ENCODE measurements at regions not wholly inside any gene's neighbourhood (a gene's known extent, or its start where the extent isn't known, plus 50 kb on each side); places are given as distances from the start of the nearest gene placed in this dataset.
A peak's percentile ranks its signal among the peaks of the same experiment; 100 is the strongest.
"Not testable (repeated sequence)": the region's sequence is repeated elsewhere in the genome, so short reads cannot be mapped to it uniquely, and the experiment has no call there.

DNA sequence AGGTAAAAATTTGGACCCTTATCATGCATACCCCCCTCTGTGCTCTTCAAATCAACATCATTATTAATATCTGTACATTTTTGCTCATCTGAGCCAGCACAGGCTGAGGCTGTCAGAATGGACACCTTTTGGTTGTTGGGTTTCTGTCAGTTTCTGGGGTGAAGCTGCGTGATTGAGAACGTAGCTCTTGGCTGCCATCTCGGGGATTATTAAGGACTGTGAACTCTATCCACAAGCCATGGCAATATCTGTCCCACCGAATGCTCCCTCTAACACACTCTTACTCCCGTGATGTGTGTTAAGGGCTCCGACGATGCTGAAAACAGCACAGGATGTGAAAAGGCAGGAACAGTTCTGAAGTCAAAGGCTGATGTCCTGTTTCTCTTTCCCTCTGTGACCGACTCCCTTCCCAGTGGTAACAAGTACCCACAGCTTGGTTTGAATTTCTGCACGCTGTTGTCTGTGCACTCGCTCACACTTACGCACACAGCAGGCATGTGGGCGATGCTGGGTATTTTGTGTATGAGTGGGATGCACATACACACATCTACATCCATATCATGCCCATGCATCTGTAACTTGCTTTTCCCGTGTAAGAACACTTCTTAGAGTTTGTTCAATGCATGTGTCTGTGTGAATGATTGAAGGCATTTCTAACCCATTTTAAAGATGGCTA, 405.6 kb downstream of the TMEM121 start:
- DNase-seq = no peak
- H3K4me3 Mint-ChIP-seq = no peak overlapping the region
- no peaks in the 10 kb centered on the region for H3K4me1 Mint-ChIP-seq
- no peak overlapping the region for H3K27ac Mint-ChIP-seq
- H3K36me3 Mint-ChIP-seq = peaks cover 2% of the 10 kb centered on the region
- peaks cover 4% of the 10 kb centered on the region for H3K9me3 Mint-ChIP-seq
- peaks cover 34% of the 10 kb centered on the region for H3K27me3 Mint-ChIP-seq

DNA sequence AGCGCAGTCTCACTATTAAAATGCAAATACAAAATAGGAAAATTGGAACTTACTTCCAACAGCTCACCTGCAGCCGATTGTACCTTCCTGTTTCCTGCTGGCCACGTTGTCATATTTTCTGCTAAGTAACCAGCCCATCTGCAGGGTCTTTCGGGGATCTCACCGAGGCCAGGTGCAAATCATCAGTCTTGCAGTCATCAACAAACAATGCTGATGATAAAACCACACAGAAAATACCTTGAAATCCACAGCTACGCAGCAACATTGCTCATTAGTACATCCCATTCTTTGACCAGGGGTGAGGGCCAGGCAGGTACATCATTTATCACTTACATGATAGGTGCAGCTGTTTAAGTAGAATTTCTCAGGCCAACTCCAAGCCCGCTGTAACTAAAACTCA, 406.9 kb downstream of the TMEM121 start:
- Mint-ChIP-seq H3K9me3 (peaks cover 4% of the 10 kb centered on the region), H3K27me3 (peaks cover 34% of the 10 kb centered on the region), H3K36me3 (peaks cover 2% of the 10 kb centered on the region), H3K4me1 (no peaks in the 10 kb centered on the region), H3K27ac (no peak overlapping the region), H3K4me3 (no peak overlapping the region)
- DNase-seq = no peak

DNA sequence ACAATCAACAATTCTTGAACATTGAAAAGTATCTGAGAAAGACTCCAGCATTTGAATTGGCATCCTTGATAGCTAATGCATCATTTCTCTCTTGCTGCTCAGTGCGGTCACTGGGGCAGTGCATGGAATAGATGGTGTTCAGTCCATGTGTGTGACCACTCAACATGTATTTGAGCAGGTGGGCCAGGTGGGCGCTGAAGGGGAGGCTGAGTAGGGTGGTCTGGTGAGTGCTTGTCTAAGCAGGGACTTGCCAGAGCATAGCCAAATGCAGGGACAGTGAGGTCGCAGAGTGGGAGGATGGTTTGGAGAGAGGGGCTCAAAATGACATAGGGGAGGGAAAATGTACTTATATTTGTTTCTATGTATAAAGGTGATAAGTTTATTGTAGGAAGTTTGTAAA, 409.0 kb downstream of the TMEM121 start:
- Mint-ChIP-seq H3K36me3 (peaks cover 4% of the 10 kb centered on the region), H3K4me3 (no peak overlapping the region), H3K9me3 (peaks cover 18% of the 10 kb centered on the region), H3K27ac (no peak overlapping the region), H3K4me1 (no peaks in the 10 kb centered on the region), H3K27me3 (peaks cover 24% of the 10 kb centered on the region)
- no peak for DNase-seq

DNA sequence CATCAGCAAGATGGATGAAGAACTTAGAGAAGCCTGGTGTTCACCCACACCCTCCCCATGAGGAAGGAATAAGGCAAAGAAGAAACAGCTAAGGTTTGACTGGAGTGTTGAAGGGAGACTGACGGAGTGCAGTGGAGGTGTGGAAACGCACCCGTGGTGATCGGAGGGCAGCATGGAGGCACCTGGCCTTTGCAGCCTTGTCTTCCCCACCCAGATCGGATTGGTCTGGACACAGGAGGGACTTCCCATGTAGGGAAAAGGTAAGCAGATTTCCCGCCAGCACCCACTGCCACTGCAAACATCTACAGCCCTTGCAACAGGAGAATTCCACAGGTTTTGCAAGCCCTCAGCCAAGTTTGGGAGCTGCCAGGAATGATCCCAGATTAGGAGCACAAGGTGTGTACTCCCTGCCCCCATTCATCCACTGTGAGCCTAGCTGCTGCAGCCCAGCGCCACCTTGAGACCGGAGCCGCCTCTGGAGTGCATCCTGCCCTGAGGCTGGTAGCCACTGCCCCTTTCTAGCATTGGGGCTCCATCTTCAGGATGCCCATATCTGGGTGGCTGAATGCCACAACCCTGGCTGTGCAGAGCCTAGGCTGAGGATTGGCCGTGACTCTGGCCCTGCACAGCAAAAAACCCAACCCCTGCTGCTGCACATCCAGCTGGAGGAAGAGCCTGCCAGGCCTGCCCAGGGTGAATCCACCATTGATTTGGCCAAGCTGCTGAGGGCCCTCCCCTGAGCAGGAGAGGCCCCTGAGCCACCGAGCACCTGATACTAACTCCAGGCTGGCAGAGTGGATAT, 411.1 kb downstream of the TMEM121 start:
- peaks cover 4% of the 10 kb centered on the region for H3K36me3 Mint-ChIP-seq
- peaks cover 18% of the 10 kb centered on the region for H3K9me3 Mint-ChIP-seq
- peaks cover 16% of the 10 kb centered on the region for H3K27me3 Mint-ChIP-seq
- H3K4me1 Mint-ChIP-seq = no peaks in the 10 kb centered on the region
- no peak for DNase-seq
- no peak overlapping the region for H3K27ac Mint-ChIP-seq
- H3K4me3 Mint-ChIP-seq = no peak overlapping the region

DNA sequence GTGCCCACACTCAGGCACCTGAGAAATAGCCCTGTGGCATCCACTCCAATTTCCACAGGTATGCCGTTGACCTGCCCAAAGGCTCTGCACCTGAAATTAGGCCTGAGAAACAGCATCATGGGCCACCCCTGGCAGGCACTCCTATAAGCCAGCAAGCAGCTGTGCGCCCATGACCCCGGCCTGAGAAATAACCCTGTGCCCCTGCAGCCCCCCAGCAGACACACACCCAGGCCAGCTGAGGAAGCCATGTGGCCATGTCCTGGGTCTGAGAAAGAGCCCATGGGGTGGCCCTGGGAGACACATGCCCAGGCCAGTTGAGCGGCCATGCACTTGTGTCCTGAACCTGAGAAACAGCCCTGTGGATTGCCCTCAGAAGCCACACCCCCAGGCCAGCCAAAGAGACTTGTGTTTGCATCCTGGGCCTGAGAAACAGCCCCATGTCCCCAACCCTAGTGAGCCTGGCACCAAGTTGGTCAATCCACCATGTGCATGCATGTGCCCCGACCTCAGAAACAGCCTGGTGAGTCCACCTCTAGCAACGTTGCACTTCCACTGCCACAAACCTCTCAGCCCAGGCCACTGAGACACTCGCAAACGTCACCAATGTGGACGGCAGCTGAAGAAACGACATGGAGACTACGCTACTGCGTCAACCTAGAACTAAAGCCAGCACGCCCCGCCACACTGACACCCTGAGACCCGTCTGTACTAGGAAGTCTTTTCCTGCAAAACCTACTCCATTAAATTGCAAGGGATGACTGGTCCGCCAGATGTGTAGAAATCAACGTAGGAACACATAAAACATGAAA, 411.9 kb downstream of the TMEM121 start:
- H3K4me1 Mint-ChIP-seq = no peaks in the 10 kb centered on the region
- no peak overlapping the region for H3K27ac Mint-ChIP-seq
- peaks cover 18% of the 10 kb centered on the region for H3K9me3 Mint-ChIP-seq
- H3K36me3 Mint-ChIP-seq = peaks cover 4% of the 10 kb centered on the region
- H3K4me3 Mint-ChIP-seq = no peak overlapping the region
- no peak for DNase-seq
- peaks cover 12% of the 10 kb centered on the region for H3K27me3 Mint-ChIP-seq

DNA sequence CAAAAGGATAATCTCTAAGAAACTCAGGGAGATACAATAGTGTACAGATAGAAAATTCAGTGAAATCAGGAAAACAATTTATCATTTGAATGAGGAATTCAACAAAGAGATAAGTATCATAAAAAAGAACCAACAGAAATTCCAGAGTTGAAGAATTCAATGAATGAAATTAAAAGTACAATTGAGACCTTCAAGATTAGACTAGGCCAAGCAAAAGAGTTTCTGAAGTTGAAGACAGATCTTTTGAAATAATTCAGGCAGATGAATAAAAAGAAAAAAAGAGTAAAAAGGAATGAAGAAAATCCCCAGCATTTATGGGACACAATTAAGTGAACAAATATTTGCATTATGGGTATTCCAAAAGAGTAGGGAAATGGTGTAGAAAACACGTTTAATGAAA, 412.6 kb downstream of the TMEM121 start:
- Mint-ChIP-seq H3K4me1 (no peaks in the 10 kb centered on the region), H3K4me3 (no peak overlapping the region), H3K27ac (no peak overlapping the region), H3K9me3 (peaks cover 18% of the 10 kb centered on the region), H3K27me3 (peaks cover 5% of the 10 kb centered on the region), H3K36me3 (peaks cover 4% of the 10 kb centered on the region)
- DNase-seq = no peak

DNA sequence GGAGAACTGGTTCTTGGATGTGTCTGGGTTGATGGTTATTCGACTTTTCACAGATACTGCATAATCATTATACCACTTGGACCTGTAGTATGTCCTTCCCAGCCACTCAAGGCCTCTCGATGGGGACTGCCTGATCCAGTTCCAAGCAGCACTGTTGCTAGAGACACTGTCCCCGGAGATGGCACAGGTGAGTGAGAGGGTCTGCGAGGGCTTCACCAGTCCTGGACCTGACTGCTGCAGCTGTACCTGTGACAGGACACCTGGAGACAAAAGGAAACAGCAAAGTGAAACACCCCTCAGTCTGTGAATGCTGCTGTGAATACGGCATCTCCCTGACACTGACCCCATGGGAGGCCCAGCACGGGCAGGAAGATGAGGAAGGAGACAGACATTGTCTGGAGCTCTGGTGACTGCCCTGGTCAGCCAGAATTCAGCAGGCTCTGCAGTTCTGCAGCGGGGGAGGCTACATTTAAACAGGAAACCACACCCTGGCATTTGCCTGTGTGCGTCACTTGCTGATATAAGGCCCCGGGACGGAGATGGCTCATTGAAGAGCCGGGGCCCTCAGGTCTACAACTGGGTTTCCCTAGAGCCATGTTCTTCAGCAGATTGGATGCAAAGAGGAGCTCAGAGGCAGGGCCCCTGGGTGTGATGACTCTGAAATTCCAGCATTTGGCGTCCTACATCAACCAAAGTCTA, 413.6 kb downstream of the TMEM121 start:
- no peak for DNase-seq
- H3K9me3 Mint-ChIP-seq = peaks cover 18% of the 10 kb centered on the region
- H3K27me3 Mint-ChIP-seq = no peaks in the 10 kb centered on the region
- H3K27ac Mint-ChIP-seq = no peak overlapping the region
- no peaks in the 10 kb centered on the region for H3K4me1 Mint-ChIP-seq
- H3K4me3 Mint-ChIP-seq = no peak overlapping the region
- peaks cover 3% of the 10 kb centered on the region for H3K36me3 Mint-ChIP-seq

DNA sequence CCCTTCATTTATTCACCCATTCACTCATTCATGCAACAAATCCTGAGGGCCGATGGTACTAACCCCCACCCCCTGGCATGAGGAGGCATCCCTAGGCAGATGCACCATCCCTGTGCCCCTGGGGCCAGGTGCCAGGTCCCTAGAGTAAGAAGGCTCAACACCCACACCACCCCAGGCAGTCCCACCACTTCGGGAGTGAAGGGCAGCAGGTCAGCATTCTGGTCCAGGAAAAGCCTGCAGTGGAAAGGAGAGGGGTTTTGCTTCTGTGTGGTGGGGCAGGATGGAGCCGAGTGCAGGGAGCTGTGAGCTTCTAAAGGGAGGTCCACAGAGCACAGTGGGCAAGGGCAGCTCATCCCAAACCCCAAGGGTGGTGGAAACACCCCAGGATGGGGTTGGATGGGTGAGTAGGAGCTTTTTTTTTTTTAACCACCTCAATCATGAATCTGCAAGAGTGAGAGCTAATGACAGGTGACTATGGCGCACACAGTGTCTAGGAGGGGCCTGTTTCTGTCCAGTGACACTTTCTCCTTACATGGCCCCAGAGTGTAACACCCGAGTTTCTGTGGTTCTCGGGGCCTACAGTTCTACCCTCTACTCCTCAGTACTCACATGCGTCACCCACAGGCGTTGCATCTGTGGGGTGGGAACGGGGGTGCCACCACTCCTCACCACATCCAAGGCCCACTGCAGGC, 414.3 kb downstream of the TMEM121 start:
- no peak overlapping the region for H3K4me3 Mint-ChIP-seq
- no peak overlapping the region for H3K27ac Mint-ChIP-seq
- H3K27me3 Mint-ChIP-seq = no peaks in the 10 kb centered on the region
- peaks cover 13% of the 10 kb centered on the region for H3K9me3 Mint-ChIP-seq
- DNase-seq = no peak
- H3K4me1 Mint-ChIP-seq = no peaks in the 10 kb centered on the region
- peaks cover 3% of the 10 kb centered on the region for H3K36me3 Mint-ChIP-seq

DNA sequence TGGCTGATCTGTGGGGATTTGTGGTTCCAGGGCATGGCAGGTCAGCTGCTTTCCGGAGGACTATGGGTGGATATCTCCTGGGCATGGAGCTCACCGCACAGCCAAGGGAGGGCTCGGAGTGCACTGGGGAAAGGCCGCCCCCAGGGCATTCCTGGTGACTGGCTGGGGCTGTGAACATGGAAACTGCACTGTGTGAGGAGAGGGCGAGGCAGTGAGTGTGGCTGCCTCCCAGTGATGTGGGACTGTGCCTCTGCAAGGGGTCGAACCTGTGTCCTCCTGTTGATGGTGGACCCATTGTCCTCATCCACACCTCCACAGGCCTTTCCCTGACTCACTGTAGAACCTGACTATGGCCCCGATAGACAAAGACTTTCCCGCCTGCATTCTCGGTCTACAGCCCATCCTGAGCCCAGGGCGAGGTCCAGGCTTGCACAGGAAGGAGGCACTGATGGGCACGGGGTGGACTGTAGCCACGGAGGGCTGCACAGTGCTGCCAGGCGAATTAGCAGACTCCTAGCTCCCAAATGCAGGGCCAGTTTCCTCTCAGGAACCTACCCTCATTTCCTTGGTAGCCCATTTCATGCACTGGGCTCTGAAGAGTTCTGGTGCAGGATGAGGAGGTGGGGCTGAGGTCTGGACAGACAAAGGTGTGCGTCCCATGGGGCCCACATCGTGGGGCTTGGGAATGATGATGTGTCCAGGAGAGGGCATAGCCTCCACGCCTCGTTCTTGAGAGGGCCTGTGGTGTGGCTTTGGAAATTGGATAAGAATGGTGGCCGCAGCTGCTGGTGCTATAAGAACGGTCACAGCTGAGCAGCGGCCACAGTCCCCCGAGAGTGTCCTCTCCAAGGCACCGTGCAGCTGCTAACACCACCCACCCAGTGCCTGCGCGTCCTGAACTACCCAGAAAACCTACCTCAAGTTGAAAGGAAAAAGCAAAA, 415.1 kb downstream of the TMEM121 start:
- H3K27ac Mint-ChIP-seq = no peak overlapping the region
- H3K36me3 Mint-ChIP-seq = peaks cover 3% of the 10 kb centered on the region
- no peak overlapping the region for H3K4me3 Mint-ChIP-seq
- no peaks in the 10 kb centered on the region for H3K27me3 Mint-ChIP-seq
- DNase-seq = no peak
- peaks cover 13% of the 10 kb centered on the region for H3K9me3 Mint-ChIP-seq
- no peaks in the 10 kb centered on the region for H3K4me1 Mint-ChIP-seq

DNA sequence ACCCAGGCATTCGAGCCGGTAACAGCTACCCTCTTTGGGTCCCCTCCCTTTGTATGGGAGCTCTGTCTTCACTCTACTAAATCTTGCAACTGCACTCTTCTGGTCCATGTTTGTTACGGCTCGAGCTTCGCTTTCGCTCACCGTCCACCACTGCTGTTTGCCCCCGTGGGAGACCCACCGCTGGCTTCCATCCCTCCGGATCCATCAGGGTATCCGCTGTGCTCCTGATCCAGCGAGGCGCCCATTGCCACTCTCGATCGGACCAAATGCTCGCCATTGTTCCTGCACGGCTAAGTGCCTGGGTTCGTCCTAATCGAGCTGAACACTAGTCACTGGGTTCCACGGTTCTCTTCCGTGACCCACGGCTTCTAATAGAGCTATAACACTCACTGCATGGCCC, 416.3 kb downstream of the TMEM121 start:
- H3K27me3 Mint-ChIP-seq, H3K36me3 Mint-ChIP-seq, DNase-seq, H3K4me1 Mint-ChIP-seq, H3K4me3 Mint-ChIP-seq, H3K27ac Mint-ChIP-seq: not testable (repeated sequence)
- peaks cover 13% of the 10 kb centered on the region for H3K9me3 Mint-ChIP-seq

DNA sequence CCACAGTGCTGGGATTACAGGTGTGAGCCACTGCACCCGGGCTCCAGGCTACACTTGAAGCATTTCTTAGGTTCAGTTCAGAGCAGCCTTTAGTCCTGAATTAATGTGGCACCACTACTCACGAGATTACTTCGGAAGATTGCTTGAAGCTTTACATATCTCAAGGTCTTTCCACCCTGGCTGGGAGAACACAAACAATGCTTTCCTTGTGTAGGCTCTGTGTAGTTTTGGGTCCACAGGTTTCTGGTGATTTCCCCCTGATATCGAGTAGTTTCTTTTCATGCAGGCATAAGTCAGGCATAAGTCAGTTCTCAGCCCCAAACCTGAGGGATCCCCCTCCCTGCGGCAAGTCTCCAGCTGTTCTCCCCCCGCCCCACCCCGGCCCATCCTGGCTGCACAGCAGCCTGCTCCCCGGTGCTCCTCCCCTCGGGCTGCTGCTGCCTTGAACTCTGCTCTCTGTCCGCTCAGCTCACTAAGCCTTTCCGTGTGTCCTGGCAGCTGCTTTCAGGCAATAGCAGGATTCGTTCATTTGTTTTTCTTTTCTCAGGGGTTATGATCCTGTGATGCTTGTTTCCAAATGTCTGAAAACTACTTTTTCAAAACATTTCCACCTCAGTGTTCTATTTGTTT, 417.7 kb downstream of the TMEM121 start:
- Mint-ChIP-seq H3K27ac (no peak overlapping the region), H3K4me1 (no peaks in the 10 kb centered on the region), H3K4me3 (no peak overlapping the region), H3K9me3 (peaks cover 6% of the 10 kb centered on the region), H3K36me3 (peaks cover 1% of the 10 kb centered on the region), H3K27me3 (no peaks in the 10 kb centered on the region)
- no peak for DNase-seq

DNA sequence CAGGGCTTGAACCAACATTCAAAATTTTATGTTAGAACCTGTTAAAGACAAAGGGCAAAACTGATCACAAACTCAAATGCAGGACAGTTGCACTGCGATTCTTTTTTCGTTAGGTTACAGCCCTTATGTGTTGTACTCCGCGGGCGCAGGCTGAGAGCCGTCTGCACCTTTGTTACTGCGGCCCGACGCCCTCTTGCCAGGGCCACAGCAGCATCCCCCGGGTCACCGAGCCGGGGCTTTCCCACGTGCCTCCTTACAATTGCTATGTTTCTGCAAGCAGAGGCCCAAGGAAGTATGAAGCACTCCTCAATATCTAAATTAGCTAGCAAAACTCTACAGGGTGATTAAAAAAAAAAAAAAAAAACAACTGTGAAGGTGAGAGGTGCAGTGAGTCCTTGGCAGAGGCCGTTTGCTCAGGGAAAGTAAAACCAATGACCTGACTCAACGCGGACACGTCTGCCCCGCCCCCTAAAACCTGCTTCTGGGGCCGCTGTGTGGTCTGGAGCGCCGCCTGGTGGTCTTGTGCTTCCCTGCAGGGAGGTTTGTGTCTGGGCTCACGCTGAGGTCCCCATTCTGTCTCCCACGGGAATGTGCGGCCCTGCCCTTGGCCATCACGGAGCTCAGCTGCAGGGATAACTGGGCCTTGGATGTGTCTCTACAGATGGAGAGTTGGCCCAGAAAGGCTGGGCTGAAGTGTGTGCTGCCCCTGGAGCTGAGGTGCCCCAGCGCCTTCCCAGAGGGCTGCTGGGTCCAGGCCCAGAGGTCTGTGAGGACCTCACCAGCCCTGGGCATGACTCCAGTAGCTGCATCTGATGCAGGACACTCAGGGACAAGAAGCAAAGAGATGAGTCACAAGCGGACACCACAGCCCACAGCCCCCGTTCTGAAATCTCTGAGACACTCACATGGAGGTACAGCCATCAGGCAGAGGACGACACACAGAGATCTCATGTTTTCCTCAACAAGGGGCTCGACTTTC, 418.5 kb downstream of the TMEM121 start:
- H3K27ac Mint-ChIP-seq = no peak overlapping the region

More for the DNA sequence above, 418.5 kb downstream of the TMEM121 start:
- H3K4me1 Mint-ChIP-seq = no peaks in the 10 kb centered on the region
- no peaks in the 10 kb centered on the region for H3K9me3 Mint-ChIP-seq
- no peaks in the 10 kb centered on the region for H3K36me3 Mint-ChIP-seq
- no peak overlapping the region for H3K4me3 Mint-ChIP-seq
- H3K27me3 Mint-ChIP-seq = no peaks in the 10 kb centered on the region
- DNase-seq = peak; percentile 81

All from activated naive CD8-positive, alpha-beta T cell treated with anti-CD3 and anti-CD28 coated beads for 36 hours (primary cell).